Stimulated activated CD8-positive, alpha-beta memory T cell treated with anti-CD3 and anti-CD28 coated beads, Interleukin-2, amount 100 ng/mL, for 48 hours (primary cell): ENCODE measurements at regions not wholly inside any gene's neighbourhood (a gene's known extent, or its start where the extent isn't known, plus 50 kb on each side); places are given as distances from the start of the nearest gene placed in this dataset.
A peak's percentile ranks its signal among the peaks of the same experiment; 100 is the strongest.
"Not testable (repeated sequence)": the region's sequence is repeated elsewhere in the genome, so short reads cannot be mapped to it uniquely, and the experiment has no call there.

Experiments used
- DNase-seq, 2 donors: peaks; one replicate each; pipeline ENCODE4 v3.0.0-alpha.2; 2020; ENCODE audit warnings: low read depth in 2 of 2

- DNase-seq = no peak
Measured at GRCh38 chr1:166391279-166392066, 224.7 kb upstream of the FAM78B start.

DNA sequence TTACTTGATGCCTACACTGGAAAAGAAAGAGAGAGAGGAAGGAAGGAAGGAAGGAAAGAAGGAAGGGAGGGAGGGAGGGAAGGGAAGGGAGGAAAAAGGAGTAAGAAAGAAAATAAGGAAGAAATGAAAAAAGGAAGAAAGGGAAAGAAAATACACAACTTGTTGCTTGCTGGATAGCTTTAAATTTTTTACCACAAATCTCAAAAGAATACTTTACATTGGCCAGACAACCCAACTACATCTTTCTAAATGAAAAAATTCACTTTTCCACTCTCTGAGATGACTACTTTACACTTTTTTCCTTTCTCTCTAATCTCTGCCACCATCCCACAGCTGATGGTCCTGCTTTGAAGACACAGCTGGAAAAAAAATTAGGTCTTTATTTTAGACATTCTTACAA, 228.9 kb upstream of the FAM78B start:
- DNase-seq = no peak

GRCh38 chr1:166409253-166410082, 242.7 kb upstream of the FAM78B start:
- DNase-seq = not testable (repeated sequence)

- no peak for DNase-seq
Measured at GRCh38 chr1:166410083-166410385, 243.2 kb upstream of the FAM78B start.

DNA sequence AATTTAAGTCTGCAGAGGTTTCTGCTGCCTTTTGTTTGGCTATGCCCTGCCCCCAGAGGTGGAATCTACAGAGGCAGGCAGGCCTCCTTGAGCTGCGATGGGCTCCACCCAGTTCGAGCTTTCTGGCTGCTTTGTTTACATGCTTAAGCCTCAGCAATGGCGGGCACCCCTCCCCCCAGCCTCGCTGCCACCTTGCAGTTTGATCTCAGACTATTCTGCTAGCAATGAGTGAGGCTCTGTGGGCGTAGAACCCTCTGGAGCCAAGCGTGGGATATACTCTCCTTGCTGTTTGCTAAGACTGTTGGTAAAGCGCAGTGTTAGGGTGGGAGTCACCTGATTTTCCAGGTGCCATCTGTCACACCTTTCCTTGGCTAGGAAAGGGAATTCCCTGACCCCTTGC, 250.0 kb upstream of the FAM78B start:
- DNase-seq = not testable (repeated sequence)

DNA sequence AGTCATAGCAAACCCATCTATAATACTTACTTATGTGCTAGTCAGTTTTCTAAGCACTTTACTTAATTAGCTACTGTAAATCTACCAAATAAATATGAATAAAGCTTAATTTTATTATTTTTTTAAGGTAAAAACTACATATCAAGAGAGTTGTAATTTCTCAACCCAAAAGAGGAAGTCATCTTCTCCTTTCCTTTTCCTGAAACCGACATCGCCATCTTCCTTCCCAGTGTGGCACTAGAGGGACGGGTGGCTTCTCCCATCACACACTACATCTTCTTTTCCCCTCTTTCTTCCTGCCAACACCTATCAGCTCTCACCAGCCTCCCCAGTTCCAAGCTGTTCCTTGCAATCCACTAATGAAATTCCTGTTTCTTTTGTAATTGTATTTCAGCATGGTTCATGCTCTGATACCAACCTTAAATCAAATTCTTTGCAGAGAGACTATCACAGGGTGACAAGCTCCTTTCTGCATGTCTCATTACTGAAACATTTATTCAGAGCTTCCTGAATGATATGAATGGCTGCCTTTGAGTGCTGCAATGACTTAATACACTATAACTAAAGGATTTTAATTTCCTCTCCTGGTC, 251.6 kb upstream of the FAM78B start:
- DNase-seq = no peak

- not testable (repeated sequence) for DNase-seq
Measured at GRCh38 chr1:166422586-166422985, 255.8 kb upstream of the FAM78B start.

DNA sequence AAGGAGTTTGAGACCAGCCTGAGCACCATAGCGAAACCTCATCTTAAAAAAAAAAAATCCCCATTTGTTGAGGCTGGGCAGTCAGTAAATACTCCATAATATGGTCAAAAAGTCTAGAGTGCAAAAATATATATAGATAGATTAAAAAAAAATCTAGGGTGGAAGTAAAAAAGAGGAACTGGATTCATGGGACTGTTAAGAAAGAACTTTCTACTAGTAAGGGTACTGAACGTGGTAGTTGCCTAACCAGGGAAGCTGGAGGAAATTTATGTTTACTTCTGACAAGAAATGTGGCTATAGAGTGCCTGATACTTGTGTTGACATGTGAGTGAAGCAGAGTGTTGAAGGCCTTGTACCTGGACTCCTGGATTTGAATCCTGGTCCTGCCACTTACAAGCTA, 265.9 kb upstream of the FAM78B start:
- DNase-seq = no peak

- not testable (repeated sequence) for DNase-seq
Measured at GRCh38 chr1:166433404-166434304, 266.9 kb upstream of the FAM78B start.

- DNase-seq = no peak
Measured at GRCh38 chr1:166457700-166458099, 290.9 kb upstream of the FAM78B start.

DNA sequence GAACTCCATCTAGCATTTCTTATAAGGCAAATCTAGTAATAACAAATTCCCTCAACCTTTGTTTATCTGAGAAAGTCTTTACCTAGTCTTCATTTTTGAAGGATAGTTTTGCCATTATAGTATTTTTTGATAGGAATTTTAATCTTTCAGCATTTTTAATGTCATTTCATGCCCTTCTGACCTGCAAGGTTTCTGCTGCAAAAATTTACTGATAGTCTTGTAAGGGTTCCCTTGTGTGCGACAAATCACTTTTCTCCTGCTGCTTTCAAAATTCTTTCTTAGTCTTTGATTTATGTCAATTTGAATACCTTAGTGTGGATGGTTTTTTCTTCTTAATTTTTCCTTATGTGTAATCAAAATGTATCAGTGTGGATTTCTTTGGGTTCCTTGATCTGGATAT, 297.5 kb upstream of the FAM78B start:
- DNase-seq = no peak

- no peak for DNase-seq
Measured at GRCh38 chr1:166470014-166470413, 303.2 kb upstream of the FAM78B start.

DNA sequence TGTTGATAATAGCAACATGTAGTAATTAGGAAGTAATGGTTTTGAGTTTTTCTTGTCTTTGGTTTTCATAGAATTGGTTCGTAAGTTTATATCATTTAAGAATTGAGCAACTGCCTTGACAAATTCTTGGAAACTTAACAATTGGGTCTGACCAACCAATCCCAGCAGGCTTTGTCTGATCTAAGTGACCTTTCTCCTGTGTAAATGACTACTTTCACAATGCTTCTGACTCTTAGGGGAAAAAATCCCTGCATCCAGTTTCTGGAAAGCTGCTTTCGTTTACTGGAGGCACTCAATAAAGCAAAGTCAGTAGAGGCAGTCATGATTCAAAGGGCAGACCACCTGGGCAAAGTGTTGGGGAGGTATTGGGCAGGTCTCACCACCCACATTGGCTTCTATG, 303.6 kb upstream of the FAM78B start:
- DNase-seq = no peak

DNA sequence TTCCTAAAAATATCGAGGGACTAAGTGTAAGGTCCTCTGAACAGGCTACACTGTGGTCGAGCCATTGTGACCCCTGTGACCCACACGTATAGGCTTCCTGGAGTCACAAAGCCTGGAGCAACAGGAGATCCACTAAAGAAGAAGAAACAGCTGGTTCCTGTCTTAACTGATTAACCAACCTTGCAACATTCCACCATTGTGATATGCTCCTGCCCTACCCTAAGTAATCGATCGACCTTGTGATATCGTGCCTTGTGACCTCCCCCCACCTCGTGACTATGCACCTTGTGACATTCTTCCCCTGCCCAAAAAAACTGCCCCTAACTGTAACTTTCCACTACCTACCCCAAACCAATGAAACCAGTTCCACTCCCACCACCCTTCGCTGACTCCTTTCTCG, 304.6 kb upstream of the FAM78B start:
- DNase-seq = no peak

DNA sequence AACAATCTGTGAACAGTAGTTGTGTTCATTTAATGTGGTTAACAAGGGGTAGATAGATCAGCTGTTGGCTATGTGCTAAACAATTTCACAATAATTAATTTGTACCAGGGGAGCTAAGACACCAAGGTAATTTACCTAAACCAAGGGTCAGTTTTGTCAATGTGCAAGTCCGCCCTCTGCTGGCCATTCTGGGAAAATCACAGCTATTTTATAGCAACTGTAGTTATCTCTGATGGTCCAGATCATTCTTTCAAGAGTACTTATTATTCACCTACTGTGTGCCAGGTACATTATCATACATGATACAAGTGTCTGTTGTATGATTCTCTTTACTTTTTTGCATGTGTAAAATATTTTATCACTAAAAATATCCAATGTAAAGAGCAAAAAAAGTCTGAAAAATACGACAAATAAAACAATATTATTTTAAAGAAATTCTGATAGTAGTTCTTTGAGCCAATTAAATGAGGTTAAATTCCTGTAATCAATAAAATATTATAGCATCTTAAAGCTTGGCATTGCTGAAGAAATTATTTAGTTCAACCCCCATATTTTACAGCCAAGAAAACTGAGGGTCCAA, 312.3 kb upstream of the FAM78B start:
- peak in 1 of 2 donors; percentile 34 for DNase-seq

- DNase-seq = no peak
Measured at GRCh38 chr1:166484471-166484870, 317.7 kb upstream of the FAM78B start.

- no peak for DNase-seq
Measured at GRCh38 chr1:166484871-166485270, 318.1 kb upstream of the FAM78B start.

GRCh38 chr1:166485620-166486019, 318.8 kb upstream of the FAM78B start:
- no peak for DNase-seq

DNA sequence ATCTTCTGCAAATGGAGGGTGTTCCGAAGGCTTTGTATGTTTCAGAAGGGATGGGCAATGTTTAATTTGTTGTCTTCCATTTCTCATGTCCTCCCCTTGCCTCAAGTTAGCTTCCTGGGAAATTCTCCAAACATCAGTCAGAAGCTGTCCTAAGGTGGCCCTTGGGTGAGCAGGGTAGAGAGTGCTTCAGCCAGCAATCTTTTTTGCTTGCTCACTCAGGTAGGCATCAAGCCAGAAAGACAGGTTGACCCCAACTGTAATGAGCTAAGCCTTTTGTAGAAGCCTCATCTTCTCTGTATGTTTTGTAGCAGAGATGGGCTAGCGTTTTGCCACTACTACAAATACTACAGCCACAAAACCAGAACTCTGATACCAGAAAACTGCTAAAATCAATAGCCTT, 321.5 kb upstream of the FAM78B start:
- no peak for DNase-seq

DNA sequence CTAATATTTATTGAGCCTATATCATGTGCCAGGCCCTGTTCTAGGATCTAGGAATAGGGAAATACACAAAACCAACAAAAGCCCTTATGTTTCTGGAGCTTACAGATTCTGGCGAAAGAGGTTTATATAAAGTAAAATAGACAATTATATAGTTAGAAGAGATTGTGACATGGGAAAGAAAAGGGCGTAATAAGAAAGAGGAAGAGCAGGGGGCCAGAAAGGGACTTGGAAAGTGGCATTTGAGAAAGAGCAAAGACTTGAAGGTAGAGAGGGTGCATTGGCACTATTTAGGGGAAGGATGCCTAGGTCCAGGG, 322.5 kb upstream of the FAM78B start:
- DNase-seq = no peak

- DNase-seq = peak in 1 of 2 donors; percentile 15
Measured at GRCh38 chr1:166489670-166490436, 323.1 kb upstream of the FAM78B start.
